H1 (cell line): ENCODE measurements at regions not wholly inside any gene's neighbourhood (a gene's known extent, or its start where the extent isn't known, plus 50 kb on each side); places are given as distances from the start of the nearest gene placed in this dataset.

Experiments used
- CTCF ChIA-PET: fragments of 300-600 bp; sonication (Branson Sonifier 250); formaldehyde crosslinking; loops from one replicate; lab custom pipeline; 2021; ENCODE audit not compliant: partially characterized antibody; lab: Charles Lee
- POLR2A ChIA-PET: fragments of 300-600 bp; sonication (Branson Sonifier 250); formaldehyde crosslinking; loops from one replicate; lab custom pipeline; 2021; ENCODE audit warnings: inconsistent platforms; ENCODE audit not compliant: partially characterized antibody; lab: Charles Lee
- DNase-seq, 2 experiments: peaks; one replicate each; pipeline versions ENCODE4 v3.0.0 to v3.0.0-alpha.2; 2010 to 2022; ENCODE audit warnings: low spot score in 2 of 2, low read depth in 1 of 2, mixed read lengths in 1 of 2
- FAIRE-seq: peaks from 2 replicates; lab custom pipeline; 2011; peaks lifted over from hg19 to GRCh38; lab: Jason Lieb, UNC
- H2AFZ ChIP-seq: 2 replicates; pipeline ENCODE4 v1.8.1; 2012; ENCODE audit warnings: low read length, inconsistent platforms
- H2AK5ac ChIP-seq: 2 replicates; pipeline ENCODE4 v1.6.1; 2013; ENCODE audit warnings: low read depth, low read length
- H2BK120ac ChIP-seq: replicated peaks from 2 replicates; pipeline ENCODE3; 2013; ENCODE audit warnings: low read depth, low read length, inconsistent platforms
- H2BK12ac ChIP-seq: 2 replicates; pipeline ENCODE4 v1.6.1; 2013; ENCODE audit warnings: low read depth, low read length
- H2BK15ac ChIP-seq: 2 replicates; pipeline ENCODE4 v1.6.1; 2013; ENCODE audit warnings: low read length
- H2BK20ac ChIP-seq: 2 replicates; pipeline ENCODE4 v1.6.1; 2013; ENCODE audit warnings: low read length
- H2BK5ac ChIP-seq: 2 replicates; pipeline ENCODE4 v1.6.1; 2013; ENCODE audit warnings: low read depth, low read length
- H3K14ac ChIP-seq: 2 replicates; pipeline ENCODE4 v1.6.1; 2013; ENCODE audit warnings: inconsistent platforms; ENCODE audit not compliant: insufficient read length
- H3K18ac ChIP-seq: 2 replicates; pipeline ENCODE4 v1.6.1; 2013; ENCODE audit warnings: low read length; ENCODE audit errors: extremely low read depth
- H3K23ac ChIP-seq: 2 replicates; pipeline ENCODE4 v1.6.1; 2013; ENCODE audit warnings: inconsistent platforms; ENCODE audit not compliant: insufficient read length
- H3K23me2 ChIP-seq: 2 replicates; pipeline ENCODE4 v1.6.1; 2013; ENCODE audit warnings: low read depth, low read length
- H3K27ac ChIP-seq: 2 replicates; pipeline ENCODE4 v1.6.1; 2011; ENCODE audit warnings: low read depth, low read length, inconsistent platforms
- H3K27me3 ChIP-seq, 4 experiments: replicated peaks in 1 of 4; 1 replicate in 1 of 4; 2 replicates in 3 of 4; pipeline versions ENCODE4 v1.6.1 to v1.8.1; 2011 to 2013; ENCODE audit warnings: low read length in 3 of 4, mild to moderate bottlenecking in 3 of 4, inconsistent platforms in 2 of 4, mixed read lengths in 2 of 4, moderate library complexity in 1 of 4; ENCODE audit not compliant: control insufficient read depth in 3 of 4, insufficient read depth in 3 of 4; ENCODE audit errors: extremely low read depth in 1 of 4
- H3K36me3 ChIP-seq, 4 experiments: 2 replicates each; pipeline versions ENCODE4 v1.6.1 to v1.8.1; 2011 to 2013; ENCODE audit warnings: mild to moderate bottlenecking in 4 of 4, low read length in 3 of 4, moderate library complexity in 2 of 4, control low read depth in 1 of 4, inconsistent platforms in 1 of 4; ENCODE audit not compliant: insufficient read depth in 4 of 4, control insufficient read depth in 2 of 4
- H3K4ac ChIP-seq: replicated peaks from 2 replicates; pipeline ENCODE3; 2013; ENCODE audit warnings: low read length, low read depth, mixed read lengths, inconsistent platforms; ENCODE audit not compliant: insufficient read length
- H3K4me1 ChIP-seq, 4 experiments: replicated peaks in 1 of 4; 1 replicate in 1 of 4; 2 replicates in 3 of 4; pipeline versions ENCODE4 v1.6.1 to v1.8.1; 2011 to 2013; ENCODE audit warnings: low read length in 3 of 4, inconsistent platforms in 2 of 4, mixed read lengths in 1 of 4; ENCODE audit not compliant: insufficient read depth in 4 of 4, control insufficient read depth in 3 of 4
- H3K4me2 ChIP-seq, 2 experiments: 2 replicates each; pipeline versions ENCODE4 v1.6.1 to v1.8.1; 2011 to 2013; ENCODE audit warnings: low read depth in 2 of 2, low read length in 2 of 2, control low read depth in 1 of 2, inconsistent platforms in 1 of 2, mild to moderate bottlenecking in 1 of 2; ENCODE audit not compliant: insufficient read depth in 1 of 2
- H3K4me3 ChIP-seq, 4 experiments: fragments of 200-600, 300-600 bp in 1 of 4; sonication (generic), shearing (Covaris generic), sonication (Bioruptor Twin) in 1 of 4; 2 replicates each; pipeline versions ENCODE4 v1.5.1 to v1.8.1; 2011 to 2016; ENCODE audit warnings: low read length in 4 of 4, low read depth in 3 of 4, control low read depth in 2 of 4, inconsistent platforms in 2 of 4, mild to moderate bottlenecking in 2 of 4, mixed read lengths in 1 of 4, moderate library complexity in 1 of 4; ENCODE audit not compliant: insufficient read depth in 2 of 4; ENCODE audit errors: extremely low read depth in 1 of 4
- H3K56ac ChIP-seq: replicated peaks from 2 replicates; pipeline ENCODE3; 2013; ENCODE audit warnings: low read depth, mild to moderate bottlenecking, mixed read lengths, low read length, inconsistent platforms; ENCODE audit not compliant: insufficient read length
- H3K79me1 ChIP-seq: 2 replicates; pipeline ENCODE4 v1.6.1; 2013; ENCODE audit warnings: low read depth, low read length, control low read depth
- H3K79me2 ChIP-seq, 2 experiments: 2 replicates each; pipeline versions ENCODE4 v1.6.1 to v1.8.1; 2012 to 2013; ENCODE audit warnings: low read length in 2 of 2, mild to moderate bottlenecking in 2 of 2, inconsistent platforms in 1 of 2; ENCODE audit not compliant: insufficient read depth in 2 of 2, control insufficient read depth in 1 of 2
- H3K9ac ChIP-seq, 4 experiments: replicated peaks in 1 of 4; 1 replicate in 1 of 4; 2 replicates in 3 of 4; pipeline versions ENCODE4 v1.6.1 to v1.8.1; 2011 to 2013; ENCODE audit warnings: low read depth in 3 of 4, low read length in 3 of 4, control low read depth in 2 of 4, mild to moderate bottlenecking in 2 of 4, moderate library complexity in 2 of 4, inconsistent platforms in 1 of 4; ENCODE audit errors: extremely low read depth in 1 of 4
- H3K9me3 ChIP-seq, 2 experiments: 2 replicates each; pipeline versions ENCODE4 v1.6.1 to v1.8.1; 2012 to 2013; ENCODE audit warnings: mild to moderate bottlenecking in 2 of 2, moderate library complexity in 2 of 2, control low read depth in 1 of 2, inconsistent platforms in 1 of 2, low read depth in 1 of 2, low read length in 1 of 2, mixed read lengths in 1 of 2; ENCODE audit not compliant: insufficient read depth in 2 of 2
- H4K20me1 ChIP-seq, 2 experiments: replicated peaks in 1 of 2; 2 replicates each; pipeline versions ENCODE3 to v1.8.1; 2011 to 2013; ENCODE audit warnings: inconsistent platforms in 2 of 2, low read length in 2 of 2, mild to moderate bottlenecking in 1 of 2; ENCODE audit not compliant: insufficient read depth in 2 of 2, control insufficient read depth in 1 of 2
- H4K5ac ChIP-seq: 2 replicates; pipeline ENCODE4 v1.6.1; 2013; ENCODE audit warnings: low read length, low read depth, mixed read lengths, inconsistent platforms; ENCODE audit not compliant: insufficient read length
- H4K8ac ChIP-seq: 2 replicates; pipeline ENCODE4 v1.8.0; 2013; ENCODE audit warnings: mild to moderate bottlenecking, moderate library complexity, low read length, inconsistent platforms; ENCODE audit not compliant: insufficient read depth; ENCODE audit errors: extremely low read depth
- H4K91ac ChIP-seq: replicated peaks from 2 replicates; pipeline ENCODE3; 2013; ENCODE audit warnings: low read length, mixed read lengths, inconsistent platforms; ENCODE audit not compliant: insufficient read length
- BCL11A ChIP-seq, 2 experiments: IDR thresholded peaks; one replicate each; pipeline ENCODE4 v1.6.1; 2011; ENCODE audit warnings: low read depth in 2 of 2, low read length in 2 of 2, mild to moderate bottlenecking in 2 of 2
- BRCA1 ChIP-seq: IDR thresholded peaks from 2 replicates; pipeline ENCODE4 v1.6.1; 2012; ENCODE audit warnings: low read depth, low read length, improper control_type of control experiment
- CBX8 ChIP-seq: fragments of 300-800, 300-1000 bp; sonication (generic); IDR thresholded peaks from 2 replicates; pipeline ENCODE4 v1.7.1; 2016; ENCODE audit warnings: low read depth, low read length, borderline replicate concordance
- EGR1 ChIP-seq: IDR thresholded peaks from 2 replicates; pipeline ENCODE4 v1.6.1; 2011; ENCODE audit warnings: low read depth, low read length, borderline replicate concordance
- KDM1A ChIP-seq: fragments of 200-600, 300-600 bp; sonication (generic); IDR thresholded peaks from 2 replicates; pipeline ENCODE4 v1.7.1; 2016; ENCODE audit warnings: mild to moderate bottlenecking, low read length, borderline replicate concordance
- MAFK ChIP-seq: IDR thresholded peaks from 2 replicates; pipeline ENCODE4 v1.6.1; 2012; ENCODE audit warnings: low read depth, mild to moderate bottlenecking, improper control_type of control experiment, low read length
- MAX ChIP-seq: IDR thresholded peaks from 2 replicates; pipeline ENCODE4 v1.6.1; 2012; ENCODE audit warnings: inconsistent platforms
- SP4 ChIP-seq: IDR thresholded peaks from 2 replicates; pipeline ENCODE4 v1.6.1; 2012; ENCODE audit warnings: low read length, inconsistent platforms
- WGBS, 2 experiments: shearing (Covaris generic) in 1 of 2; methylation state at CpG; one replicate each; pipeline versions ENCODE4 v1.1.6 to v1.1.7; 2013 to 2015; ENCODE audit warnings: low lambda C conversion rate in 2 of 2, mixed read lengths in 2 of 2, inconsistent platforms in 1 of 2, low coverage in 1 of 2, missing lambda C conversion rate in 1 of 2; ENCODE audit not compliant: insufficient replicate concordance in 2 of 2, insufficient coverage in 1 of 2, insufficient read length in 1 of 2; ENCODE audit errors: extremely low coverage in 1 of 2, missing lambda C conversion rate in 1 of 2; 5-methylcytosine and 5-hydroxymethylcytosine counted together

- no peak for FAIRE-seq
- H4K5ac ChIP-seq = no peak overlapping the region
- no peak overlapping the region for H3K27ac ChIP-seq
- no peaks in the 10 kb centered on the region for H3K36me3 ChIP-seq
- no peak overlapping the region for H3K56ac ChIP-seq
- TF ChIP-seq MAX = no peak
- no peak for TF ChIP-seq SP4
- TF ChIP-seq BCL11A (IDR thresholded peaks at IDR 0.05; ENCODE audit: low read depth in 2 of 2, low read length in 2 of 2) = no peak
- no peak for TF ChIP-seq BRCA1
- no peak for TF ChIP-seq CBX8
- no peak for TF ChIP-seq EGR1
- no peak for TF ChIP-seq KDM1A
- TF ChIP-seq MAFK = no peak
- TF ChIP-seq, all 59 proteins: peak for 0
- no peak overlapping the region for H2AK5ac ChIP-seq
- H3K4me3 ChIP-seq = no peak overlapping the region
- ChIA-PET CTCF (interaction anchor here (0.7 to 1.4 kb wide), 3 partner anchors 14 to 195 kb away, joined by 3 to 6 read pairs (median 3); no protein-coding TSS in a partner anchor), POLR2A (interaction anchor here (1.5 kb wide), 1 partner anchor 67 kb away, joined by 5 read pairs; the partner anchor contains the start of gene MYLIP)
- H2BK20ac ChIP-seq = no peak overlapping the region; the same call in 1 of the 2 replicates
- H2BK12ac ChIP-seq = no peak overlapping the region; the same call in 1 of the 2 replicates
- no peak overlapping the region for H2BK5ac ChIP-seq
- H3K4me2 ChIP-seq = no peak overlapping the region
- H3K14ac ChIP-seq = no peak overlapping the region
- H2AFZ ChIP-seq = no peak overlapping the region
- no peak overlapping the region for H2BK120ac ChIP-seq
- H4K20me1 ChIP-seq = no peaks in the 10 kb centered on the region
- H3K9me3 ChIP-seq = no peaks in the 10 kb centered on the region
- no peaks in the 10 kb centered on the region; a peak in 1 of 7 replicates for H3K27me3 ChIP-seq
- H4K8ac ChIP-seq = no peak overlapping the region
- no peak overlapping the region for H3K23ac ChIP-seq
- peaks cover 2% of the 10 kb centered on the region; the same call in 1 of the 2 replicates for H3K23me2 ChIP-seq
- H3K18ac ChIP-seq = no peak overlapping the region
- H3K79me1 ChIP-seq = no peaks in the 10 kb centered on the region
- H3K79me2 ChIP-seq = no peaks in the 10 kb centered on the region
- 96% methylated on average over 2 of the region's 2 CpGs; no CpG with 5 or more reads in 1 of the 2 experiments for WGBS, 2 experiments
- no peak overlapping the region for H3K9ac ChIP-seq
- H3K4ac ChIP-seq = no peak overlapping the region
- H4K91ac ChIP-seq = peak overlapping the region; percentile 47
- DNase-seq = no peak
- H3K4me1 ChIP-seq = peaks cover 2 to 24% (median 15%) of the 10 kb centered on the region in 4 experiments
- no peak overlapping the region for H2BK15ac ChIP-seq
Observed at GRCh38 chr6:16061818-16062217, 67.1 kb upstream of the MYLIP start.
